ENCODE measurements at regions not wholly inside any gene's neighbourhood (a gene's known extent, or its start where the extent isn't known, plus 50 kb on each side); places are given as distances from the start of the nearest gene placed in this dataset.

GRCh38 chr10:111656066-111656465 lies 527.5 kb downstream of the GPAM start:
- ATAC-seq (no peak), DNase-seq (ENCODE audit: low spot score) (no peak)
- H3K27ac Mint-ChIP-seq, result no peak overlapping the region
- H3K27me3 Mint-ChIP-seq (ENCODE audit: low read depth), result no peaks in the 10 kb centered on the region; the same call in 1 of the 2 replicates
- peaks cover 5% of the 10 kb centered on the region; the same call in 1 of the 2 replicates for H3K36me3 Mint-ChIP-seq
- no peaks in the 10 kb centered on the region for H3K4me1 Mint-ChIP-seq
- no peak overlapping the region for H3K4me3 Mint-ChIP-seq
- TF ChIP-seq ZNF425 (CRISPR knock-in tag; conservative IDR thresholded peaks at IDR 0.05) (no peak), RORB (CRISPR knock-in tag; IDR thresholded peaks at IDR 0.05) (no peak), USF1 (CRISPR knock-in tag; IDR thresholded peaks at IDR 0.05) (no peak), GRHL2 (CRISPR knock-in tag; IDR thresholded peaks at IDR 0.05; ENCODE audit: insufficient replicate concordance, severe bottlenecking) (no peak), NFE2L1 (CRISPR knock-in tag; IDR thresholded peaks at IDR 0.05) (no peak), IRF2 (CRISPR knock-in tag; IDR thresholded peaks at IDR 0.05; ENCODE audit: borderline replicate concordance, low read depth) (no peak), CREM (CRISPR knock-in tag; IDR thresholded peaks at IDR 0.05) (no peak), FOXJ3 (CRISPR knock-in tag; IDR thresholded peaks at IDR 0.05; ENCODE audit: borderline replicate concordance) (no peak), PRRX2 (CRISPR knock-in tag; IDR thresholded peaks at IDR 0.05) (no peak), MXD4 (CRISPR knock-in tag; IDR thresholded peaks at IDR 0.05; ENCODE audit: borderline replicate concordance) (no peak), RELA (CRISPR knock-in tag; IDR thresholded peaks at IDR 0.05; ENCODE audit: borderline replicate concordance) (no peak), ETV6 (CRISPR knock-in tag; IDR thresholded peaks at IDR 0.05) (no peak), E2F5 (CRISPR knock-in tag; IDR thresholded peaks at IDR 0.05) (no peak)
- ChIA-PET CTCF (no interaction called here), POLR2A (no interaction called here)
- H3K9me3 Mint-ChIP-seq, result peaks cover 16% of the 10 kb centered on the region

GRCh38 chr10:111677759-111678158 lies 505.8 kb downstream of the GPAM start:
- no peak overlapping the region for H3K27ac Mint-ChIP-seq
- POLR2A ChIA-PET, result interaction anchor here (0.6 kb wide), 1 partner anchor 575 kb away, joined by 3 read pairs; no protein-coding TSS in a partner anchor
- H3K9me3 Mint-ChIP-seq, result no peaks in the 10 kb centered on the region; the same call in 1 of the 2 replicates
- no peaks in the 10 kb centered on the region for H3K27me3 Mint-ChIP-seq (ENCODE audit: low read depth)
- no peaks in the 10 kb centered on the region for H3K4me1 Mint-ChIP-seq
- H3K4me3 Mint-ChIP-seq, result no peak overlapping the region
- no peak for DNase-seq (ENCODE audit: low spot score)
- no peak for ATAC-seq
- no peaks in the 10 kb centered on the region for H3K36me3 Mint-ChIP-seq
- CTCF ChIA-PET, result no interaction called here
- TF ChIP-seq TCF7 (CRISPR knock-in tag; IDR thresholded peaks at IDR 0.05; ENCODE audit: low read depth) (no peak), E2F4 (CRISPR knock-in tag; IDR thresholded peaks at IDR 0.05; ENCODE audit: borderline replicate concordance, low read depth) (no peak), ZNF232 (CRISPR knock-in tag; IDR thresholded peaks at IDR 0.05) (no peak), USF1 (CRISPR knock-in tag; IDR thresholded peaks at IDR 0.05) (no peak), ZMAT4 (CRISPR knock-in tag; IDR thresholded peaks at IDR 0.05) (no peak), HMGA2 (CRISPR knock-in tag; IDR thresholded peaks at IDR 0.05) (no peak), GABPB1 (CRISPR knock-in tag; IDR thresholded peaks at IDR 0.05) (no peak), SP1 (CRISPR knock-in tag; conservative IDR thresholded peaks at IDR 0.05) (no peak), STAT6 (CRISPR knock-in tag; conservative IDR thresholded peaks at IDR 0.05; ENCODE audit: low read depth) (no peak), MLX (CRISPR knock-in tag; IDR thresholded peaks at IDR 0.05) (no peak), ATF6 (CRISPR knock-in tag; IDR thresholded peaks at IDR 0.05) (no peak)

All from WTC11 (cell line).